ENCODE measurements at regions not wholly inside any gene's neighbourhood (a gene's known extent, or its start where the extent isn't known, plus 50 kb on each side); places are given as distances from the start of the nearest gene placed in this dataset.
A peak's percentile ranks its signal among the peaks of the same experiment; 100 is the strongest.

- no peak for DNase-seq
Measured at GRCh38 chr6:53974941-53975340, 136.3 kb upstream of the MLIP start.

GRCh38 chr6:53975941-53976615, 135.2 kb upstream of the MLIP start:
- no peak for DNase-seq

GRCh38 chr6:53977551-53977950, 133.7 kb upstream of the MLIP start:
- no peak for DNase-seq

GRCh38 chr6:53979468-53980067, 131.7 kb upstream of the MLIP start:
- DNase-seq, result peak; percentile 34

GRCh38 chr6:53982366-53983050, 128.7 kb upstream of the MLIP start:
- no peak for DNase-seq

- DNase-seq, result no peak
Measured at GRCh38 chr6:53983301-53983700, 127.9 kb upstream of the MLIP start.

GRCh38 chr6:53984163-53984562, 127.1 kb upstream of the MLIP start:
- DNase-seq, result no peak

GRCh38 chr6:53984581-53984980, 126.7 kb upstream of the MLIP start:
- no peak for DNase-seq

GRCh38 chr6:53985366-53985765, 125.9 kb upstream of the MLIP start:
- DNase-seq, result no peak

- peak; percentile 37 for DNase-seq
Measured at GRCh38 chr6:53986165-53986720, 125.0 kb upstream of the MLIP start.

- DNase-seq, result peak; percentile 33
Measured at GRCh38 chr6:53986721-53987521, 124.3 kb upstream of the MLIP start.

- no peak for DNase-seq
Measured at GRCh38 chr6:53987522-53987888, 123.7 kb upstream of the MLIP start.

- DNase-seq, result no peak
Measured at GRCh38 chr6:53989504-53989903, 121.7 kb upstream of the MLIP start.

GRCh38 chr6:53992522-53992921, 118.7 kb upstream of the MLIP start:
- no peak for DNase-seq

GRCh38 chr6:53994201-53994600, 117.0 kb upstream of the MLIP start:
- no peak for DNase-seq

- DNase-seq, result no peak
Measured at GRCh38 chr6:53995935-53996334, 115.3 kb upstream of the MLIP start.

GRCh38 chr6:53998303-53998702, 112.9 kb upstream of the MLIP start:
- no peak for DNase-seq

GRCh38 chr6:53999088-53999755, 112.0 kb upstream of the MLIP start:
- no peak for DNase-seq

- DNase-seq, result no peak
Measured at GRCh38 chr6:54002116-54002515, 109.1 kb upstream of the MLIP start.

- no peak for DNase-seq
Measured at GRCh38 chr6:54003316-54003715, 107.9 kb upstream of the MLIP start.

- no peak for DNase-seq
Measured at GRCh38 chr6:54008589-54008988, 102.7 kb upstream of the MLIP start.

- no peak for DNase-seq
Measured at GRCh38 chr6:54009052-54009654, 102.1 kb upstream of the MLIP start.

All from NCI-H1694 treated with DMSO at 0.1 percent for 48 hours (cell line).